Activated CD4-positive, alpha-beta T cell treated with anti-CD3 and anti-CD28 coated beads for 48 hours (primary cell): ENCODE measurements at regions not wholly inside any gene's neighbourhood (a gene's known extent, or its start where the extent isn't known, plus 50 kb on each side); places are given as distances from the start of the nearest gene placed in this dataset.

Experiments used
- DNase-seq: peaks from one replicate; pipeline ENCODE4 v3.0.0-alpha.2; 2020

GRCh38 chr1:198906739-198907422 is 268.0 kb downstream of the PTPRC start:
- no peak for DNase-seq

- DNase-seq, result no peak
Measured at GRCh38 chr1:198907423-198907746, 268.5 kb downstream of the PTPRC start.

- DNase-seq, result no peak
Measured at GRCh38 chr1:198908995-198909394, 270.2 kb downstream of the PTPRC start.

GRCh38 chr1:198909973-198910372 is 271.1 kb downstream of the PTPRC start:
- no peak for DNase-seq

- DNase-seq, result no peak
Measured at GRCh38 chr1:198910816-198911215, 272.0 kb downstream of the PTPRC start.

- DNase-seq, result no peak
Measured at GRCh38 chr1:198912046-198912445, 273.2 kb downstream of the PTPRC start.

- no peak for DNase-seq
Measured at GRCh38 chr1:198913667-198914066, 274.8 kb downstream of the PTPRC start.

- no peak for DNase-seq
Measured at GRCh38 chr1:198915327-198916231, 276.7 kb downstream of the PTPRC start.

- no peak for DNase-seq
Measured at GRCh38 chr1:198917226-198917625, 278.4 kb downstream of the PTPRC start.

GRCh38 chr1:198918920-198919319 is 280.1 kb downstream of the PTPRC start:
- DNase-seq, result no peak

GRCh38 chr1:198919667-198920398 is 281.0 kb downstream of the PTPRC start:
- no peak for DNase-seq

GRCh38 chr1:198922638-198923430 is 284.0 kb downstream of the PTPRC start:
- DNase-seq, result no peak

- no peak for DNase-seq
Measured at GRCh38 chr1:198923993-198924392, 285.2 kb downstream of the PTPRC start.

GRCh38 chr1:198925567-198925966 is 286.7 kb downstream of the PTPRC start:
- no peak for DNase-seq

- no peak for DNase-seq
Measured at GRCh38 chr1:198927129-198927528, 288.3 kb downstream of the PTPRC start.

- no peak for DNase-seq
Measured at GRCh38 chr1:198929111-198929604, 290.3 kb downstream of the PTPRC start.

- DNase-seq, result no peak
Measured at GRCh38 chr1:198929961-198930599, 291.2 kb downstream of the PTPRC start.

GRCh38 chr1:198932351-198932991 is 293.6 kb downstream of the PTPRC start:
- DNase-seq, result peak; percentile 25

GRCh38 chr1:198933515-198934222 is 294.8 kb downstream of the PTPRC start:
- no peak for DNase-seq

- DNase-seq, result no peak
Measured at GRCh38 chr1:198934426-198934825, 295.6 kb downstream of the PTPRC start.

GRCh38 chr1:198934901-198935305 is 296.1 kb downstream of the PTPRC start:
- peak; percentile 37 for DNase-seq
